Liver (tissue), 3 donors: ENCODE measurements at regions not wholly inside any gene's neighbourhood (a gene's known extent, or its start where the extent isn't known, plus 50 kb on each side); places are given as distances from the start of the nearest gene placed in this dataset.

Experiments used
- CTCF ChIP-seq: fragments of 150-350 bp; IDR thresholded peaks from 2 replicates; pipeline ENCODE4 v1.5.1; 2017; ENCODE audit warnings: improper control_type of control experiment, low read depth, low read length; ENCODE audit not compliant: missing input control
- EGR1 ChIP-seq, 2 donors: IDR thresholded peaks; 2 replicates each; pipeline ENCODE4 v1.6.1; 2016 to 2018; ENCODE audit warnings: antibody characterized with exemption in 2 of 2, low read depth in 2 of 2
- GABPA ChIP-seq, 2 donors: IDR thresholded peaks in 1 of 2; conservative IDR thresholded peaks in 1 of 2; 2 replicates each; pipeline ENCODE4 v1.6.1; 2016; ENCODE audit warnings: antibody characterized with exemption in 2 of 2, mild to moderate bottlenecking in 1 of 2, moderate library complexity in 1 of 2
- HNF4A ChIP-seq, 2 donors: conservative IDR thresholded peaks; 2 replicates each; pipeline ENCODE4 v1.6.1; 2016; ENCODE audit warnings: antibody characterized with exemption in 2 of 2, mild to moderate bottlenecking in 2 of 2
- NR2F2 ChIP-seq: IDR thresholded peaks from 2 replicates; pipeline ENCODE4 v1.6.1; 2016; ENCODE audit warnings: antibody characterized with exemption
- RAD21 ChIP-seq, 2 donors: IDR thresholded peaks; 2 replicates each; pipeline ENCODE4 v1.6.1; 2016; ENCODE audit warnings: antibody characterized with exemption in 2 of 2, mild to moderate bottlenecking in 2 of 2
- REST ChIP-seq: IDR thresholded peaks from 2 replicates; pipeline ENCODE4 v1.6.1; 2016; ENCODE audit warnings: antibody characterized with exemption, mild to moderate bottlenecking
- TAF1 ChIP-seq: conservative IDR thresholded peaks from 2 replicates; pipeline ENCODE4 v1.6.1; 2016; ENCODE audit warnings: antibody characterized with exemption, mild to moderate bottlenecking
- YY1 ChIP-seq: IDR thresholded peaks from 2 replicates; pipeline ENCODE4 v1.6.1; 2016; ENCODE audit warnings: antibody characterized with exemption, mild to moderate bottlenecking
- TF ChIP-seq, protein P1 (sequence below): IDR thresholded peaks from 2 replicates; pipeline ENCODE4 v1.6.1; 2016; ENCODE audit warnings: antibody characterized with exemption
- donor health status: healthy.
- donor health status: healthy.

DNA sequence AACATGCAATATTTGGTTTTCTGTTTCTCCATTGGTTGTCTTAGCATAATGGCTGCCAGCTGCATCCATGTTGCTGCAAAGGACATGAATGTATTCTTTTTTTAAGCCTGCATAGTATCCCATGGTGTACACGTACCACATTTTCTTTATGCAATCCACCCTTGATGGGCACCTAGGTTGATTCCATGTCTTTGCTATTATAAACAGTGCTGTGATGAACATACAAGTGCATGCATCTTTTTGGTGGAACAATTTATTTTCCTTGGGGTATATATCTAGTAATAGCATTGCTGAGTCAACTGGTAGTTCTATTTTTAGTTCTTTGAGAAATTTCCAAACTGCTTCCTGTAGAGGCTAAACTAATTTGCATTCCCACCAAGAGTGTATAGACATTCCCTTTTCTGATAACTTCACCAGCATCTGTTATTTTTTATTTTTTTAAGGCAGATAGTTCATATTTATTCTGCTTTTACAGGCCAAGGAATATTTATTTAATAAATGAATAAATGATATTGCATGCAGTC is 62.4 kb upstream of the NPHP3 start:
- no peak for TF ChIP-seq TAF1
- no peak for TF ChIP-seq CTCF
- TF ChIP-seq RAD21 (IDR thresholded peaks at IDR 0.05), result no peak
- TF ChIP-seq, protein P1, sequence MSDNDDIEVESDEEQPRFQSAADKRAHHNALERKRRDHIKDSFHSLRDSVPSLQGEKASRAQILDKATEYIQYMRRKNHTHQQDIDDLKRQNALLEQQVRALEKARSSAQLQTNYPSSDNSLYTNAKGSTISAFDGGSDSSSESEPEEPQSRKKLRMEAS, result no peak
- no peak for TF ChIP-seq HNF4A (conservative IDR thresholded peaks at IDR 0.05)
- no peak for TF ChIP-seq GABPA (IDR thresholded peaks at IDR 0.05 in 1 of 2, conservative IDR thresholded peaks at IDR 0.05 in 1 of 2)
- TF ChIP-seq REST, result no peak
- TF ChIP-seq YY1, result no peak
- TF ChIP-seq NR2F2, result no peak
- TF ChIP-seq EGR1 (IDR thresholded peaks at IDR 0.05; ENCODE audit: low read depth in 2 of 2), result no peak
